H1 (cell line): ENCODE measurements at regions not wholly inside any gene's neighbourhood (a gene's known extent, or its start where the extent isn't known, plus 50 kb on each side); places are given as distances from the start of the nearest gene placed in this dataset.
A peak's percentile ranks its signal among the peaks of the same experiment; 100 is the strongest.

ENCODE experiments used
- CTCF ChIA-PET: fragments of 300-600 bp; sonication (Branson Sonifier 250); formaldehyde crosslinking; loops from one replicate; lab custom pipeline; 2021; ENCODE audit not compliant: partially characterized antibody; lab: Charles Lee
- POLR2A ChIA-PET: fragments of 300-600 bp; sonication (Branson Sonifier 250); formaldehyde crosslinking; loops from one replicate; lab custom pipeline; 2021; ENCODE audit warnings: inconsistent platforms; ENCODE audit not compliant: partially characterized antibody; lab: Charles Lee
- DNase-seq, 2 experiments: peaks; one replicate each; pipeline versions ENCODE4 v3.0.0 to v3.0.0-alpha.2; 2010 to 2022; ENCODE audit warnings: low spot score in 2 of 2, low read depth in 1 of 2, mixed read lengths in 1 of 2
- FAIRE-seq: peaks from 2 replicates; lab custom pipeline; 2011; peaks lifted over from hg19 to GRCh38; lab: Jason Lieb, UNC
- H2AFZ ChIP-seq: 2 replicates; pipeline ENCODE4 v1.8.1; 2012; ENCODE audit warnings: low read length, inconsistent platforms
- H2AK5ac ChIP-seq: 2 replicates; pipeline ENCODE4 v1.6.1; 2013; ENCODE audit warnings: low read depth, low read length
- H2BK120ac ChIP-seq: replicated peaks from 2 replicates; pipeline ENCODE3; 2013; ENCODE audit warnings: low read depth, low read length, inconsistent platforms
- H2BK12ac ChIP-seq: 2 replicates; pipeline ENCODE4 v1.6.1; 2013; ENCODE audit warnings: low read depth, low read length
- H2BK15ac ChIP-seq: 2 replicates; pipeline ENCODE4 v1.6.1; 2013; ENCODE audit warnings: low read length
- H2BK20ac ChIP-seq: 2 replicates; pipeline ENCODE4 v1.6.1; 2013; ENCODE audit warnings: low read length
- H2BK5ac ChIP-seq: 2 replicates; pipeline ENCODE4 v1.6.1; 2013; ENCODE audit warnings: low read depth, low read length
- H3K14ac ChIP-seq: 2 replicates; pipeline ENCODE4 v1.6.1; 2013; ENCODE audit warnings: inconsistent platforms; ENCODE audit not compliant: insufficient read length
- H3K18ac ChIP-seq: 2 replicates; pipeline ENCODE4 v1.6.1; 2013; ENCODE audit warnings: low read length; ENCODE audit errors: extremely low read depth
- H3K23ac ChIP-seq: 2 replicates; pipeline ENCODE4 v1.6.1; 2013; ENCODE audit warnings: inconsistent platforms; ENCODE audit not compliant: insufficient read length
- H3K23me2 ChIP-seq: 2 replicates; pipeline ENCODE4 v1.6.1; 2013; ENCODE audit warnings: low read depth, low read length
- H3K27ac ChIP-seq: 2 replicates; pipeline ENCODE4 v1.6.1; 2011; ENCODE audit warnings: low read depth, low read length, inconsistent platforms
- H3K27me3 ChIP-seq, 4 experiments: replicated peaks in 1 of 4; 1 replicate in 1 of 4; 2 replicates in 3 of 4; pipeline versions ENCODE4 v1.6.1 to v1.8.1; 2011 to 2013; ENCODE audit warnings: low read length in 3 of 4, mild to moderate bottlenecking in 3 of 4, inconsistent platforms in 2 of 4, mixed read lengths in 2 of 4, moderate library complexity in 1 of 4; ENCODE audit not compliant: control insufficient read depth in 3 of 4, insufficient read depth in 3 of 4; ENCODE audit errors: extremely low read depth in 1 of 4
- H3K36me3 ChIP-seq, 4 experiments: 2 replicates each; pipeline versions ENCODE4 v1.6.1 to v1.8.1; 2011 to 2013; ENCODE audit warnings: mild to moderate bottlenecking in 4 of 4, low read length in 3 of 4, moderate library complexity in 2 of 4, control low read depth in 1 of 4, inconsistent platforms in 1 of 4; ENCODE audit not compliant: insufficient read depth in 4 of 4, control insufficient read depth in 2 of 4
- H3K4ac ChIP-seq: replicated peaks from 2 replicates; pipeline ENCODE3; 2013; ENCODE audit warnings: low read length, low read depth, mixed read lengths, inconsistent platforms; ENCODE audit not compliant: insufficient read length
- H3K4me1 ChIP-seq, 4 experiments: replicated peaks in 1 of 4; 1 replicate in 1 of 4; 2 replicates in 3 of 4; pipeline versions ENCODE4 v1.6.1 to v1.8.1; 2011 to 2013; ENCODE audit warnings: low read length in 3 of 4, inconsistent platforms in 2 of 4, mixed read lengths in 1 of 4; ENCODE audit not compliant: insufficient read depth in 4 of 4, control insufficient read depth in 3 of 4
- H3K4me2 ChIP-seq, 2 experiments: 2 replicates each; pipeline versions ENCODE4 v1.6.1 to v1.8.1; 2011 to 2013; ENCODE audit warnings: low read depth in 2 of 2, low read length in 2 of 2, control low read depth in 1 of 2, inconsistent platforms in 1 of 2, mild to moderate bottlenecking in 1 of 2; ENCODE audit not compliant: insufficient read depth in 1 of 2
- H3K4me3 ChIP-seq, 4 experiments: fragments of 200-600, 300-600 bp in 1 of 4; sonication (generic), shearing (Covaris generic), sonication (Bioruptor Twin) in 1 of 4; 2 replicates each; pipeline versions ENCODE4 v1.5.1 to v1.8.1; 2011 to 2016; ENCODE audit warnings: low read length in 4 of 4, low read depth in 3 of 4, control low read depth in 2 of 4, inconsistent platforms in 2 of 4, mild to moderate bottlenecking in 2 of 4, mixed read lengths in 1 of 4, moderate library complexity in 1 of 4; ENCODE audit not compliant: insufficient read depth in 2 of 4; ENCODE audit errors: extremely low read depth in 1 of 4
- H3K56ac ChIP-seq: replicated peaks from 2 replicates; pipeline ENCODE3; 2013; ENCODE audit warnings: low read depth, mild to moderate bottlenecking, mixed read lengths, low read length, inconsistent platforms; ENCODE audit not compliant: insufficient read length
- H3K79me1 ChIP-seq: 2 replicates; pipeline ENCODE4 v1.6.1; 2013; ENCODE audit warnings: low read depth, low read length, control low read depth
- H3K79me2 ChIP-seq, 2 experiments: 2 replicates each; pipeline versions ENCODE4 v1.6.1 to v1.8.1; 2012 to 2013; ENCODE audit warnings: low read length in 2 of 2, mild to moderate bottlenecking in 2 of 2, inconsistent platforms in 1 of 2; ENCODE audit not compliant: insufficient read depth in 2 of 2, control insufficient read depth in 1 of 2
- H3K9ac ChIP-seq, 4 experiments: replicated peaks in 1 of 4; 1 replicate in 1 of 4; 2 replicates in 3 of 4; pipeline versions ENCODE4 v1.6.1 to v1.8.1; 2011 to 2013; ENCODE audit warnings: low read depth in 3 of 4, low read length in 3 of 4, control low read depth in 2 of 4, mild to moderate bottlenecking in 2 of 4, moderate library complexity in 2 of 4, inconsistent platforms in 1 of 4; ENCODE audit errors: extremely low read depth in 1 of 4
- H3K9me3 ChIP-seq, 2 experiments: 2 replicates each; pipeline versions ENCODE4 v1.6.1 to v1.8.1; 2012 to 2013; ENCODE audit warnings: mild to moderate bottlenecking in 2 of 2, moderate library complexity in 2 of 2, control low read depth in 1 of 2, inconsistent platforms in 1 of 2, low read depth in 1 of 2, low read length in 1 of 2, mixed read lengths in 1 of 2; ENCODE audit not compliant: insufficient read depth in 2 of 2
- H4K20me1 ChIP-seq, 2 experiments: replicated peaks in 1 of 2; 2 replicates each; pipeline versions ENCODE3 to v1.8.1; 2011 to 2013; ENCODE audit warnings: inconsistent platforms in 2 of 2, low read length in 2 of 2, mild to moderate bottlenecking in 1 of 2; ENCODE audit not compliant: insufficient read depth in 2 of 2, control insufficient read depth in 1 of 2
- H4K5ac ChIP-seq: 2 replicates; pipeline ENCODE4 v1.6.1; 2013; ENCODE audit warnings: low read length, low read depth, mixed read lengths, inconsistent platforms; ENCODE audit not compliant: insufficient read length
- H4K8ac ChIP-seq: 2 replicates; pipeline ENCODE4 v1.8.0; 2013; ENCODE audit warnings: mild to moderate bottlenecking, moderate library complexity, low read length, inconsistent platforms; ENCODE audit not compliant: insufficient read depth; ENCODE audit errors: extremely low read depth
- H4K91ac ChIP-seq: replicated peaks from 2 replicates; pipeline ENCODE3; 2013; ENCODE audit warnings: low read length, mixed read lengths, inconsistent platforms; ENCODE audit not compliant: insufficient read length
- ATF3 ChIP-seq: IDR thresholded peaks from 2 replicates; pipeline ENCODE4 v1.6.1; 2011; ENCODE audit warnings: low read depth, mild to moderate bottlenecking, low read length; ENCODE audit not compliant: insufficient read depth
- BRCA1 ChIP-seq: IDR thresholded peaks from 2 replicates; pipeline ENCODE4 v1.6.1; 2012; ENCODE audit warnings: low read depth, low read length, improper control_type of control experiment
- CEBPB ChIP-seq: IDR thresholded peaks from 2 replicates; pipeline ENCODE4 v1.6.1; 2012; ENCODE audit warnings: low read depth, low read length
- FOSL1 ChIP-seq: IDR thresholded peaks from 2 replicates; pipeline ENCODE4 v1.6.1; 2011; ENCODE audit warnings: mild to moderate bottlenecking, low read depth, low read length, moderate library complexity; ENCODE audit not compliant: insufficient read depth
- HDAC6 ChIP-seq: IDR thresholded peaks from one replicate; pipeline ENCODE4 v1.7.1; 2012; ENCODE audit warnings: low read depth, mild to moderate bottlenecking, inconsistent platforms, low read length, moderate library complexity
- KDM5A ChIP-seq: fragments of 200-600 bp; IDR thresholded peaks from 2 replicates; pipeline ENCODE4 v1.7.1; 2012; ENCODE audit warnings: mild to moderate bottlenecking, low read length, inconsistent platforms, mixed read lengths
- NANOG ChIP-seq: IDR thresholded peaks from 2 replicates; pipeline ENCODE4 v1.6.1; 2011; ENCODE audit warnings: low read length, low read depth, mild to moderate bottlenecking, inconsistent platforms; ENCODE audit not compliant: insufficient read depth, poor library complexity, severe bottlenecking
- NRF1 ChIP-seq: IDR thresholded peaks from 2 replicates; pipeline ENCODE4 v1.6.1; 2011; ENCODE audit warnings: mild to moderate bottlenecking, low read depth, low read length, improper control_type of control experiment
- POLR2A ChIP-seq, 2 experiments: IDR thresholded peaks; 1 replicate in 1 of 2; 2 replicates in 1 of 2; pipeline ENCODE4 v1.6.1; 2011; ENCODE audit warnings: low read depth in 2 of 2, low read length in 2 of 2, mild to moderate bottlenecking in 2 of 2; ENCODE audit errors: control extremely low read depth in 1 of 2
- POU5F1 ChIP-seq: IDR thresholded peaks from 2 replicates; pipeline ENCODE4 v1.6.1; 2011; ENCODE audit warnings: low read depth, mild to moderate bottlenecking, low read length, moderate library complexity
- RBBP5 ChIP-seq: IDR thresholded peaks from 2 replicates; pipeline ENCODE4 v1.7.1; 2012; ENCODE audit warnings: low read depth, mild to moderate bottlenecking, inconsistent platforms, low read length, moderate library complexity, borderline replicate concordance
- TEAD4 ChIP-seq: IDR thresholded peaks from 2 replicates; pipeline ENCODE4 v1.6.1; 2012; ENCODE audit warnings: low read depth, low read length, inconsistent platforms, mixed read lengths
- TF ChIP-seq, protein P1 (sequence below): IDR thresholded peaks from 2 replicates; pipeline ENCODE4 v1.6.1; 2012; ENCODE audit warnings: low read length, inconsistent platforms

DNA sequence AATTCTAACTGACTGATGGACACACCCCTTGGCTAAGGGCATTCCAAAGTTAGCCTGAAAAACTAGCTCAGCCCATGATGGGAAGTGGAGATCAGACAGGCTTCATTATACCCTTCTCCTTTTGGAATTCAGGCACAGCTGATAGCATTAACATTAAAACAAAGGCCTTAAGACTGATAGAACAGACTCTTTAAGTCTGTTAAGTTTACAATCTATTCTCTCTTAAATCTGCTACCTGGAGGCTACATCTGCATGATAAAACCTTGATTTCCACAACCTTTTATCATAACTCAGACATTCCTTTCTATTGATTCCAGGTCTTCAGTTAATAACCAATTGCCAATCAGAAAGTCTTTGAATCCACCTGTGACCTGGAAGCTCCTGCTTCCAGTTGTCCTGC is 281.4 kb downstream of the TUSC1 start:
- H3K79me1 ChIP-seq: no peaks in the 10 kb centered on the region
- no peaks in the 10 kb centered on the region for H3K23me2 ChIP-seq
- H3K79me2 ChIP-seq: no peaks in the 10 kb centered on the region
- no peak overlapping the region for H3K18ac ChIP-seq
- peaks cover 7 to 19% of the 10 kb centered on the region in 2 experiments for H3K9me3 ChIP-seq
- no peak overlapping the region for H3K9ac ChIP-seq
- H3K27ac ChIP-seq: no peak overlapping the region
- H4K5ac ChIP-seq: no peak overlapping the region
- peaks cover 0 to 17% (median 7%) of the 10 kb centered on the region in 4 experiments; a peak in 2 of 8 replicates for H3K36me3 ChIP-seq
- no peak overlapping the region for H3K56ac ChIP-seq
- DNase-seq (peak in 1 of 2 experiments; percentile 9), FAIRE-seq (peak; percentile 95)
- no peak overlapping the region for H2AFZ ChIP-seq
- peaks cover 0 to 9% (median 4%) of the 10 kb centered on the region in 4 experiments; a peak in 4 of 7 replicates for H3K4me1 ChIP-seq
- POLR2A ChIA-PET: interaction anchor here (1.7 kb wide), 1 partner anchor 17 kb away, joined by 8 read pairs; no protein-coding TSS in a partner anchor
- H3K4ac ChIP-seq: no peak overlapping the region
- H2BK15ac ChIP-seq: no peak overlapping the region
- no peak overlapping the region for H4K91ac ChIP-seq
- H2BK12ac ChIP-seq: no peak overlapping the region
- H3K4me3 ChIP-seq: peak overlapping the region in 1 of 4 experiments; percentile 14; a peak in 1 of 8 replicates
- H3K4me2 ChIP-seq: peak overlapping the region; percentile 30 to 53; a peak in 3 of 4 replicates
- H2BK20ac ChIP-seq: no peak overlapping the region
- no peaks in the 10 kb centered on the region for H4K20me1 ChIP-seq
- H3K27me3 ChIP-seq: no peaks in the 10 kb centered on the region
- H3K14ac ChIP-seq: no peak overlapping the region
- CTCF ChIA-PET: interaction anchor here (0.9 to 1.0 kb wide), 2 partner anchors 10 to 15 kb away, joined by 3 to 4 read pairs; no protein-coding TSS in a partner anchor
- no peak overlapping the region for H3K23ac ChIP-seq
- H2BK120ac ChIP-seq: no peak overlapping the region
- H2AK5ac ChIP-seq: no peak overlapping the region
- H4K8ac ChIP-seq: no peak overlapping the region
- peak overlapping the region; percentile 97; the same call in 1 of the 2 replicates for H2BK5ac ChIP-seq
- TF ChIP-seq HDAC6 (no peak), FOSL1 (no peak), TEAD4 (0 out of 2 replicates have a peak, but pooled peaks have one; percentile 18), POU5F1 (peak; percentile 81; the same call in 1 of the 2 replicates), NANOG (peak; percentile 47), ATF3 (no peak), RBBP5 (no peak), BRCA1 (no peak), CEBPB (no peak), KDM5A (no peak), NRF1 (no peak), POLR2A (IDR thresholded peaks at IDR 0.05; ENCODE audit: control extremely low read depth in 1 of 2, low read depth in 2 of 2, low read length in 2 of 2) (no peak)
- TF ChIP-seq, protein P1, sequence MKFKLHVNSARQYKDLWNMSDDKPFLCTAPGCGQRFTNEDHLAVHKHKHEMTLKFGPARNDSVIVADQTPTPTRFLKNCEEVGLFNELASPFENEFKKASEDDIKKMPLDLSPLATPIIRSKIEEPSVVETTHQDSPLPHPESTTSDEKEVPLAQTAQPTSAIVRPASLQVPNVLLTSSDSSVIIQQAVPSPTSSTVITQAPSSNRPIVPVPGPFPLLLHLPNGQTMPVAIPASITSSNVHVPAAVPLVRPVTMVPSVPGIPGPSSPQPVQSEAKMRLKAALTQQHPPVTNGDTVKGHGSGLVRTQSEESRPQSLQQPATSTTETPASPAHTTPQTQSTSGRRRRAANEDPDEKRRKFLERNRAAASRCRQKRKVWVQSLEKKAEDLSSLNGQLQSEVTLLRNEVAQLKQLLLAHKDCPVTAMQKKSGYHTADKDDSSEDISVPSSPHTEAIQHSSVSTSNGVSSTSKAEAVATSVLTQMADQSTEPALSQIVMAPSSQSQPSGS: no peak
